Stomach (tissue), 4 donors: ENCODE measurements at regions not wholly inside any gene's neighbourhood (a gene's known extent, or its start where the extent isn't known, plus 50 kb on each side); places are given as distances from the start of the nearest gene placed in this dataset.
A peak's percentile ranks its signal among the peaks of the same experiment; 100 is the strongest.

ENCODE experiments used
- EP300 ChIP-seq: sonication (generic); formaldehyde crosslinking; IDR thresholded peaks from one replicate; pipeline ENCODE4 v1.6.1; 2017; ENCODE audit warnings: antibody characterized with exemption
- POLR2A ChIP-seq, 4 donors: fragments of 450-650 bp; IDR thresholded peaks; one replicate each; pipeline ENCODE4 v1.6.1; 2016; ENCODE audit warnings: antibody characterized with exemption in 4 of 4, control low read depth in 2 of 4, mild to moderate bottlenecking in 1 of 4, moderate library complexity in 1 of 4
- POLR2AphosphoS5 ChIP-seq, 3 donors: sonication (generic); formaldehyde crosslinking; IDR thresholded peaks; one replicate each; pipeline ENCODE4 v1.6.1; 2016; ENCODE audit warnings: antibody characterized with exemption in 3 of 3
- TF ChIP-seq, protein P1 (sequence below), 7 experiments: fragments of 450-650 bp in 4 of 7; fragments of 200-600 bp in 3 of 7; sonication (generic) in 3 of 7; IDR thresholded peaks; one replicate each; pipeline ENCODE4 v1.5.1; 2016 to 2019; ENCODE audit warnings: antibody characterized with exemption in 7 of 7, control low read depth in 2 of 7, mild to moderate bottlenecking in 1 of 7

GRCh38 chr14:86673523-86673969 lies 1143.6 kb downstream of the FLRT2 start:
- TF ChIP-seq, protein P1, sequence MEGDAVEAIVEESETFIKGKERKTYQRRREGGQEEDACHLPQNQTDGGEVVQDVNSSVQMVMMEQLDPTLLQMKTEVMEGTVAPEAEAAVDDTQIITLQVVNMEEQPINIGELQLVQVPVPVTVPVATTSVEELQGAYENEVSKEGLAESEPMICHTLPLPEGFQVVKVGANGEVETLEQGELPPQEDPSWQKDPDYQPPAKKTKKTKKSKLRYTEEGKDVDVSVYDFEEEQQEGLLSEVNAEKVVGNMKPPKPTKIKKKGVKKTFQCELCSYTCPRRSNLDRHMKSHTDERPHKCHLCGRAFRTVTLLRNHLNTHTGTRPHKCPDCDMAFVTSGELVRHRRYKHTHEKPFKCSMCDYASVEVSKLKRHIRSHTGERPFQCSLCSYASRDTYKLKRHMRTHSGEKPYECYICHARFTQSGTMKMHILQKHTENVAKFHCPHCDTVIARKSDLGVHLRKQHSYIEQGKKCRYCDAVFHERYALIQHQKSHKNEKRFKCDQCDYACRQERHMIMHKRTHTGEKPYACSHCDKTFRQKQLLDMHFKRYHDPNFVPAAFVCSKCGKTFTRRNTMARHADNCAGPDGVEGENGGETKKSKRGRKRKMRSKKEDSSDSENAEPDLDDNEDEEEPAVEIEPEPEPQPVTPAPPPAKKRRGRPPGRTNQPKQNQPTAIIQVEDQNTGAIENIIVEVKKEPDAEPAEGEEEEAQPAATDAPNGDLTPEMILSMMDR (IDR thresholded peaks at IDR 0.05), result no peak
- TF ChIP-seq POLR2AphosphoS5 (IDR thresholded peaks at IDR 0.05) (peak in 1 of 3 donors; percentile 12), POLR2A (IDR thresholded peaks at IDR 0.05) (no peak), EP300 (no peak)
